ENCODE measurements at regions not wholly inside any gene's neighbourhood (a gene's known extent, or its start where the extent isn't known, plus 50 kb on each side); places are given as distances from the start of the nearest gene placed in this dataset.

GRCh38 chr5:18158166-18158565, 523.9 kb downstream of the TAF11L14 start:
- no peak for TF ChIP-seq CTCF (IDR thresholded peaks at IDR 0.05; ENCODE audit: low read depth, low read length, missing control alignments)
- H3K4me3 ChIP-seq (replicated peaks; ENCODE audit: low read depth, low read length): no peak overlapping the region
- no peak for DNase-seq (ENCODE audit: extremely low read depth, low read depth)

- TF ChIP-seq CTCF (IDR thresholded peaks at IDR 0.05; ENCODE audit: low read depth, low read length, missing control alignments): no peak
- no peak overlapping the region for H3K4me3 ChIP-seq (replicated peaks; ENCODE audit: low read depth, low read length)
- DNase-seq (ENCODE audit: extremely low read depth, low read depth): no peak
These were observed 525.1 kb downstream of the TAF11L14 start for GRCh38 chr5:18159331-18159730.

GRCh38 chr5:18171684-18172083, 537.4 kb downstream of the TAF11L14 start:
- H3K4me3 ChIP-seq (replicated peaks; ENCODE audit: low read depth, low read length): no peak overlapping the region
- no peak for DNase-seq (ENCODE audit: extremely low read depth, low read depth)
- no peak for TF ChIP-seq CTCF (IDR thresholded peaks at IDR 0.05; ENCODE audit: low read depth, low read length, missing control alignments)

- no peak for TF ChIP-seq CTCF (IDR thresholded peaks at IDR 0.05; ENCODE audit: low read depth, low read length, missing control alignments)
- no peak for DNase-seq (ENCODE audit: extremely low read depth, low read depth)
- H3K4me3 ChIP-seq (replicated peaks; ENCODE audit: low read depth, low read length): no peak overlapping the region
These were observed 545.3 kb downstream of the TAF11L14 start for GRCh38 chr5:18179579-18179978.

GRCh38 chr5:18181575-18181974, 547.3 kb downstream of the TAF11L14 start:
- DNase-seq (ENCODE audit: extremely low read depth, low read depth): no peak
- H3K4me3 ChIP-seq (replicated peaks; ENCODE audit: low read depth, low read length): no peak overlapping the region
- TF ChIP-seq CTCF (IDR thresholded peaks at IDR 0.05; ENCODE audit: low read depth, low read length, missing control alignments): no peak

GRCh38 chr5:18195910-18196309, 561.6 kb downstream of the TAF11L14 start:
- no peak for TF ChIP-seq CTCF (IDR thresholded peaks at IDR 0.05; ENCODE audit: low read depth, low read length, missing control alignments)
- H3K4me3 ChIP-seq (replicated peaks; ENCODE audit: low read depth, low read length): no peak overlapping the region
- no peak for DNase-seq (ENCODE audit: extremely low read depth, low read depth)

GRCh38 chr5:18197734-18198133, 563.5 kb downstream of the TAF11L14 start:
- no peak for DNase-seq (ENCODE audit: extremely low read depth, low read depth)
- no peak overlapping the region for H3K4me3 ChIP-seq (replicated peaks; ENCODE audit: low read depth, low read length)
- no peak for TF ChIP-seq CTCF (IDR thresholded peaks at IDR 0.05; ENCODE audit: low read depth, low read length, missing control alignments)

All from HFF-Myc (cell line).